ENCODE measurements at regions not wholly inside any gene's neighbourhood (a gene's known extent, or its start where the extent isn't known, plus 50 kb on each side); places are given as distances from the start of the nearest gene placed in this dataset.

DNA sequence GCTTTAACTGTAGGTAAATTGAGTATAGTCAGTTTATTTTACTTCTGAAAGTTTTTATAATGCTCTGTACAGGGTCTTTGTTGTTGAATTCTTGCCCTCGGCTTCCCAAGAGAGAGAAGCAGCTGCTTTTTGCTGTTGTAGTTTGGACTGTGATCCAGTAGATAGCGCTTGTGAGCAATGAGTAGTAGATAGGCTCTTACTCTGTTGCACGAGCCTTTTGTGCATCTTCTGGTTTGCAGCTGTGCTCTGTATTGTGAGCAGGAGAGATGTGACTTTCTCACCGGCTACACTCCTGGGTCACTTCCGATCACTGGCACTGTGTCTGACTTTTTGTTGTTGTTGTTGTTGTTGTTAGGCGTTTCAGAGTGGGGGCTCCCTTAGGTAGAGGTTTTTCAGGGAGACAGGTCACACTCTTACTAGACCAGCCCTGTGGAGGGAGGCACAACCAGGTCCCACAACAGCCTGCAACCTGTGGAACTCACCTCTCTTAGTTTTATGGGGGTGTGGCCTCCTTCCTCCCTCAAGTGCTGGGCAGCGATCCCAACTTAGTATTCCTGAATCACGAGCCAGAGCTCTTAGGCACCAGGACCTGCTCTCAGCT is 822.1 kb upstream of the GALNTL6 start:
- Histone ChIP-seq H4K91ac (replicated peaks; ENCODE audit: insufficient read length, low read length) (no peak overlapping the region), H3K36me3 (ENCODE audit: control insufficient read depth in 2 of 4, insufficient read depth in 4 of 4, low read length in 3 of 4) (no peaks in the 10 kb centered on the region), H2BK15ac (ENCODE audit: low read length) (no peak overlapping the region), H3K23ac (ENCODE audit: insufficient read length) (no peak overlapping the region), H3K14ac (ENCODE audit: insufficient read length) (no peak overlapping the region), H3K9me3 (ENCODE audit: insufficient read depth in 2 of 2, low read depth in 1 of 2, low read length in 1 of 2) (peaks cover 0 to 3% of the 10 kb centered on the region in 2 experiments; a peak in 1 of 4 replicates), H3K9ac (replicated peaks in 1 of 4; ENCODE audit: extremely low read depth in 1 of 4, low read depth in 3 of 4, low read length in 3 of 4) (no peak overlapping the region), H3K23me2 (ENCODE audit: low read depth, low read length) (no peaks in the 10 kb centered on the region), H3K27me3 (replicated peaks in 1 of 4; ENCODE audit: control insufficient read depth in 3 of 4, extremely low read depth in 1 of 4, insufficient read depth in 3 of 4, low read length in 3 of 4) (no peaks in the 10 kb centered on the region), H3K4me1 (replicated peaks in 1 of 4; ENCODE audit: control insufficient read depth in 3 of 4, insufficient read depth in 4 of 4, low read length in 3 of 4) (no peaks in the 10 kb centered on the region), H3K4me2 (ENCODE audit: insufficient read depth in 1 of 2, low read depth in 2 of 2, low read length in 2 of 2) (no peak overlapping the region), H2BK20ac (ENCODE audit: low read length) (no peak overlapping the region), H3K4ac (replicated peaks; ENCODE audit: insufficient read length, low read depth, low read length) (no peak overlapping the region), H3K56ac (replicated peaks; ENCODE audit: insufficient read length, low read depth, low read length) (no peak overlapping the region), H4K20me1 (replicated peaks in 1 of 2; ENCODE audit: control insufficient read depth in 1 of 2, insufficient read depth in 2 of 2, low read length in 2 of 2) (no peaks in the 10 kb centered on the region), H2AK5ac (ENCODE audit: low read depth, low read length) (no peak overlapping the region), H4K5ac (ENCODE audit: insufficient read length, low read depth, low read length) (no peak overlapping the region), H3K4me3 (ENCODE audit: extremely low read depth in 1 of 4, insufficient read depth in 2 of 4, low read depth in 3 of 4, low read length in 4 of 4) (no peak overlapping the region), H3K79me2 (ENCODE audit: control insufficient read depth in 1 of 2, insufficient read depth in 2 of 2, low read length in 2 of 2) (no peaks in the 10 kb centered on the region), H2BK5ac (ENCODE audit: low read depth, low read length) (no peak overlapping the region), H4K8ac (ENCODE audit: extremely low read depth, insufficient read depth, low read length) (no peak overlapping the region), H3K18ac (ENCODE audit: extremely low read depth, low read length) (no peak overlapping the region), H2AFZ (ENCODE audit: low read length) (peak overlapping the region; percentile 48), H3K27ac (ENCODE audit: low read depth, low read length) (no peak overlapping the region), H2BK12ac (ENCODE audit: low read depth, low read length) (0 out of 2 replicates have a peak overlapping the region, but pooled peaks have one; percentile 60), H3K79me1 (ENCODE audit: low read depth, low read length) (no peaks in the 10 kb centered on the region), H2BK120ac (replicated peaks; ENCODE audit: low read depth, low read length) (no peak overlapping the region)
- POLR2A ChIA-PET (ENCODE audit: partially characterized antibody), result no interaction called here
- WGBS, 2 experiments (ENCODE audit: extremely low coverage in 1 of 2, insufficient coverage in 1 of 2, insufficient read length in 1 of 2, insufficient replicate concordance in 2 of 2, low coverage in 1 of 2, low lambda C conversion rate in 2 of 2, missing lambda C conversion rate in 1 of 2), result 51% methylated on average over 8 of the region's 8 CpGs; no CpG with 5 or more reads in 1 of the 2 experiments
- CTCF ChIA-PET (ENCODE audit: partially characterized antibody), result interaction anchor here (0.6 to 2.4 kb wide), 38 partner anchors 9 to 781 kb away, joined by 3 to 19 read pairs (median 4); no protein-coding TSS in a partner anchor
- DNase-seq (ENCODE audit: low read depth in 1 of 2, low spot score in 2 of 2) (peak; percentile 27 to 55), FAIRE-seq (peak; percentile 97)
- TF ChIP-seq JUND (IDR thresholded peaks at IDR 0.05; ENCODE audit: low read length) (no peak), RAD21 (IDR thresholded peaks at IDR 0.05 in 1 of 2, conservative IDR thresholded peaks at IDR 0.05 in 1 of 2; ENCODE audit: low read depth in 2 of 2, low read length in 2 of 2) (peak; percentile 80 to 91)
- TF ChIP-seq, protein P1, sequence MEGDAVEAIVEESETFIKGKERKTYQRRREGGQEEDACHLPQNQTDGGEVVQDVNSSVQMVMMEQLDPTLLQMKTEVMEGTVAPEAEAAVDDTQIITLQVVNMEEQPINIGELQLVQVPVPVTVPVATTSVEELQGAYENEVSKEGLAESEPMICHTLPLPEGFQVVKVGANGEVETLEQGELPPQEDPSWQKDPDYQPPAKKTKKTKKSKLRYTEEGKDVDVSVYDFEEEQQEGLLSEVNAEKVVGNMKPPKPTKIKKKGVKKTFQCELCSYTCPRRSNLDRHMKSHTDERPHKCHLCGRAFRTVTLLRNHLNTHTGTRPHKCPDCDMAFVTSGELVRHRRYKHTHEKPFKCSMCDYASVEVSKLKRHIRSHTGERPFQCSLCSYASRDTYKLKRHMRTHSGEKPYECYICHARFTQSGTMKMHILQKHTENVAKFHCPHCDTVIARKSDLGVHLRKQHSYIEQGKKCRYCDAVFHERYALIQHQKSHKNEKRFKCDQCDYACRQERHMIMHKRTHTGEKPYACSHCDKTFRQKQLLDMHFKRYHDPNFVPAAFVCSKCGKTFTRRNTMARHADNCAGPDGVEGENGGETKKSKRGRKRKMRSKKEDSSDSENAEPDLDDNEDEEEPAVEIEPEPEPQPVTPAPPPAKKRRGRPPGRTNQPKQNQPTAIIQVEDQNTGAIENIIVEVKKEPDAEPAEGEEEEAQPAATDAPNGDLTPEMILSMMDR (IDR thresholded peaks at IDR 0.05; ENCODE audit: control extremely low read depth in 1 of 3, insufficient read depth in 1 of 3, low read depth in 1 of 3, low read length in 3 of 3), result peak in 2 of 3 experiments; percentile 64 to 78; a peak in 3 of 4 replicates
